ENCODE measurements at regions not wholly inside any gene's neighbourhood (a gene's known extent, or its start where the extent isn't known, plus 50 kb on each side); places are given as distances from the start of the nearest gene placed in this dataset.

- ChIA-PET POLR2A (no interaction called here), CTCF (no interaction called here)
- no peak overlapping the region for H3K4me3 ChIP-seq
- H3K4me2 ChIP-seq = no peak overlapping the region
- no peak for ATAC-seq
- H3K4me1 ChIP-seq = no peaks in the 10 kb centered on the region
- TF ChIP-seq EP300 (IDR thresholded peaks at IDR 0.05) = no peak
- no peak for TF ChIP-seq KDM5A (IDR thresholded peaks at IDR 0.05)
- TF ChIP-seq ZSCAN20 (CRISPR knock-in tag; IDR thresholded peaks at IDR 0.05) = no peak
- no peak for TF ChIP-seq GATA3 (IDR thresholded peaks at IDR 0.05; ENCODE audit: borderline replicate concordance)
- TF ChIP-seq HMGXB4 (CRISPR knock-in tag; IDR thresholded peaks at IDR 0.05; ENCODE audit: borderline replicate concordance) = no peak
- no peak for TF ChIP-seq MYC (IDR thresholded peaks at IDR 0.05; ENCODE audit: borderline replicate concordance, low read length)
- no peak for TF ChIP-seq POLR2A (IDR thresholded peaks at IDR 0.05; ENCODE audit: low read length)
- TF ChIP-seq HOXB5 (CRISPR knock-in tag; IDR thresholded peaks at IDR 0.05) = no peak
- WGBS (ENCODE audit: missing lambda C conversion rate) = 30% methylated on average over 6 of the region's 7 CpGs
- no peak overlapping the region for H3K27ac ChIP-seq
- FAIRE-seq = no peak
- H3K9me3 ChIP-seq = no peaks in the 10 kb centered on the region
- DNase-seq (ENCODE audit: low read depth in 1 of 2, low spot score in 1 of 2) = no peak
Measured at GRCh38 chr22:20653012-20653794, 120.7 kb upstream of the SERPIND1 start.

GRCh38 chr22:20653795-20654342 lies 120.0 kb upstream of the SERPIND1 start:
- CTCF ChIA-PET = no interaction called here
- no peaks in the 10 kb centered on the region for H3K9me3 ChIP-seq
- H3K27ac ChIP-seq = no peak overlapping the region
- ATAC-seq (no peak), FAIRE-seq (no peak), DNase-seq (ENCODE audit: low read depth in 1 of 2, low spot score in 1 of 2) (no peak)
- H3K4me3 ChIP-seq = no peak overlapping the region
- TF ChIP-seq TFCP2L1 (CRISPR knock-in tag; IDR thresholded peaks at IDR 0.05) (no peak), ATOH8 (CRISPR knock-in tag; IDR thresholded peaks at IDR 0.05; ENCODE audit: low read depth) (no peak), RARB (CRISPR knock-in tag; IDR thresholded peaks at IDR 0.05) (no peak), GATA3 (IDR thresholded peaks at IDR 0.05; ENCODE audit: borderline replicate concordance) (no peak), ESRRA (IDR thresholded peaks at IDR 0.05; ENCODE audit: borderline replicate concordance, low read length) (no peak), CBX8 (IDR thresholded peaks at IDR 0.05) (no peak), RAD21 (conservative IDR thresholded peaks at IDR 0.05 in 1 of 2, IDR thresholded peaks at IDR 0.05 in 1 of 2) (no peak), FOSL2 (IDR thresholded peaks at IDR 0.05) (no peak), FOSL2 (CRISPR knock-in tag; IDR thresholded peaks at IDR 0.05) (no peak), PBX3 (IDR thresholded peaks at IDR 0.05) (no peak), CBX2 (IDR thresholded peaks at IDR 0.05; ENCODE audit: borderline replicate concordance, low read depth) (no peak), POLR2A (IDR thresholded peaks at IDR 0.05; ENCODE audit: low read length) (no peak), BHLHE40 (IDR thresholded peaks at IDR 0.05; ENCODE audit: low read depth, low read length) (no peak)
- WGBS (ENCODE audit: missing lambda C conversion rate) = 40% methylated on average over 1 of the region's 3 CpGs
- no peaks in the 10 kb centered on the region for H3K4me1 ChIP-seq
- H3K4me2 ChIP-seq = no peak overlapping the region
- POLR2A ChIA-PET = no interaction called here

All from A549 (cell line).